Type B pancreatic cell (in vitro differentiated cells): ENCODE measurements at regions not wholly inside any gene's neighbourhood (a gene's known extent, or its start where the extent isn't known, plus 50 kb on each side); places are given as distances from the start of the nearest gene placed in this dataset.

Source experiments
- DNase-seq: peaks from one replicate; pipeline ENCODE4 v3.0.0; 2021; ENCODE audit warnings: mixed read lengths; ENCODE audit not compliant: unreplicated experiment; ENCODE audit errors: extremely low spot score
- H3K27ac Mint-ChIP-seq: 2 replicates; pipeline ENCODE4 v1.8.0; 2021; ENCODE audit warnings: mild to moderate bottlenecking, mixed read lengths
- H3K27me3 Mint-ChIP-seq: 2 replicates; pipeline ENCODE4 v1.8.0; 2021; ENCODE audit warnings: mixed read lengths
- H3K36me3 Mint-ChIP-seq: 2 replicates; pipeline ENCODE4 v1.8.0; 2021; ENCODE audit warnings: mixed read lengths
- H3K4me1 Mint-ChIP-seq: one replicate; pipeline ENCODE4 v1.8.0; 2021; ENCODE audit warnings: mixed read lengths; ENCODE audit not compliant: unreplicated experiment
- H3K4me3 Mint-ChIP-seq: 2 replicates; pipeline ENCODE4 v1.8.0; 2021; ENCODE audit warnings: mild to moderate bottlenecking, mixed read lengths
- H3K9me3 Mint-ChIP-seq: 2 replicates; pipeline ENCODE4 v1.8.0; 2021; ENCODE audit warnings: mixed read lengths
- CTCF ChIP-seq: fragments of 200-600 bp; sonication (generic); conservative IDR thresholded peaks from 2 replicates; pipeline ENCODE4 v1.5.0; 2021; ENCODE audit warnings: antibody characterized with exemption, mild to moderate bottlenecking

- Mint-ChIP-seq H3K36me3 (no peaks in the 10 kb centered on the region), H3K9me3 (no peaks in the 10 kb centered on the region), H3K27me3 (no peaks in the 10 kb centered on the region), H3K4me1 (no peaks in the 10 kb centered on the region), H3K4me3 (no peak overlapping the region), H3K27ac (no peak overlapping the region)
- DNase-seq, result no peak
- no peak for TF ChIP-seq CTCF
Observed at GRCh38 chr7:108985037-108985436, 415.4 kb downstream of the DNAJB9 start.

- Mint-ChIP-seq H3K27ac (no peak overlapping the region), H3K4me3 (no peak overlapping the region), H3K36me3 (no peaks in the 10 kb centered on the region), H3K4me1 (no peaks in the 10 kb centered on the region), H3K27me3 (no peaks in the 10 kb centered on the region), H3K9me3 (no peaks in the 10 kb centered on the region)
- DNase-seq, result no peak
- TF ChIP-seq CTCF, result no peak
Observed at GRCh38 chr7:108989319-108989718, 419.6 kb downstream of the DNAJB9 start.

- no peaks in the 10 kb centered on the region for H3K4me1 Mint-ChIP-seq
- H3K36me3 Mint-ChIP-seq, result no peaks in the 10 kb centered on the region
- no peak overlapping the region for H3K4me3 Mint-ChIP-seq
- no peaks in the 10 kb centered on the region for H3K27me3 Mint-ChIP-seq
- peaks cover 7% of the 10 kb centered on the region for H3K9me3 Mint-ChIP-seq
- DNase-seq, result no peak
- no peak for TF ChIP-seq CTCF
- no peak overlapping the region for H3K27ac Mint-ChIP-seq
Observed at GRCh38 chr7:108997480-108997879, 427.8 kb downstream of the DNAJB9 start.

- H3K27ac Mint-ChIP-seq, result no peak overlapping the region
- DNase-seq, result no peak
Observed at GRCh38 chr7:109003742-109004141, 434.1 kb downstream of the DNAJB9 start.

GRCh38 chr7:109009636-109010035, 440.0 kb downstream of the DNAJB9 start:
- H3K9me3 Mint-ChIP-seq, result no peaks in the 10 kb centered on the region
- no peaks in the 10 kb centered on the region for H3K4me1 Mint-ChIP-seq
- no peaks in the 10 kb centered on the region for H3K27me3 Mint-ChIP-seq
- DNase-seq, result no peak
- TF ChIP-seq CTCF, result no peak
- H3K27ac Mint-ChIP-seq, result peak overlapping the region; percentile 78
- no peaks in the 10 kb centered on the region for H3K36me3 Mint-ChIP-seq
- H3K4me3 Mint-ChIP-seq, result peak overlapping the region; percentile 61

More at GRCh38 chr7:109003742-109004141, 434.1 kb downstream of the DNAJB9 start:
- Mint-ChIP-seq H3K27me3 (no peaks in the 10 kb centered on the region), H3K4me1 (no peaks in the 10 kb centered on the region), H3K36me3 (no peaks in the 10 kb centered on the region), H3K4me3 (no peak overlapping the region), H3K9me3 (no peaks in the 10 kb centered on the region)
- no peak for TF ChIP-seq CTCF

- Mint-ChIP-seq H3K27ac (no peak overlapping the region), H3K9me3 (no peaks in the 10 kb centered on the region), H3K36me3 (no peaks in the 10 kb centered on the region)
Observed at GRCh38 chr7:109020251-109020650, 450.6 kb downstream of the DNAJB9 start.

More at GRCh38 chr7:109020251-109020650, 450.6 kb downstream of the DNAJB9 start:
- no peak for DNase-seq
- no peaks in the 10 kb centered on the region for H3K27me3 Mint-ChIP-seq
- no peaks in the 10 kb centered on the region for H3K4me1 Mint-ChIP-seq
- TF ChIP-seq CTCF, result no peak
- no peak overlapping the region for H3K4me3 Mint-ChIP-seq
